H9 (cell line): ENCODE measurements at regions not wholly inside any gene's neighbourhood (a gene's known extent, or its start where the extent isn't known, plus 50 kb on each side); places are given as distances from the start of the nearest gene placed in this dataset.

ENCODE experiments used
- DNase-seq: peaks from one replicate; pipeline ENCODE4 v3.0.0-alpha.2; 2017
- H2AFZ ChIP-seq: one replicate; pipeline ENCODE4 v1.6.1; 2013; ENCODE audit warnings: mild to moderate bottlenecking, low read length, control low read depth, moderate library complexity
- H2AK5ac ChIP-seq: 2 replicates; pipeline ENCODE4 v1.6.1; 2013; ENCODE audit warnings: low read length, control low read depth, mixed read lengths; ENCODE audit not compliant: insufficient read length
- H2BK120ac ChIP-seq: one replicate; pipeline ENCODE4 v1.6.1; 2013; ENCODE audit warnings: low read depth, mild to moderate bottlenecking, low read length, control low read depth, inconsistent platforms; ENCODE audit not compliant: poor library complexity, severe bottlenecking
- H2BK12ac ChIP-seq: 2 replicates; pipeline ENCODE4 v1.6.1; 2013; ENCODE audit warnings: low read length, control low read depth, mixed read lengths, low read depth; ENCODE audit not compliant: insufficient read length
- H2BK15ac ChIP-seq: 2 replicates; pipeline ENCODE4 v1.6.1; 2013; ENCODE audit warnings: low read depth, low read length, control low read depth
- H2BK20ac ChIP-seq: one replicate; pipeline ENCODE4 v1.6.1; 2013; ENCODE audit warnings: low read depth, mild to moderate bottlenecking, low read length, control low read depth, inconsistent platforms; ENCODE audit not compliant: poor library complexity, severe bottlenecking
- H2BK5ac ChIP-seq: 2 replicates; pipeline ENCODE4 v1.6.1; 2013; ENCODE audit warnings: low read length, control low read depth, mixed read lengths; ENCODE audit not compliant: insufficient read length
- H3K14ac ChIP-seq: 2 replicates; pipeline ENCODE4 v1.6.1; 2013; ENCODE audit warnings: low read length, control low read depth; ENCODE audit not compliant: insufficient read depth
- H3K18ac ChIP-seq: 2 replicates; pipeline ENCODE4 v1.6.1; 2013; ENCODE audit warnings: low read depth, mild to moderate bottlenecking, mixed read lengths, low read length, control low read depth; ENCODE audit not compliant: insufficient read length
- H3K23ac ChIP-seq: 2 replicates; pipeline ENCODE4 v1.6.1; 2013; ENCODE audit warnings: low read length, control low read depth, mixed read lengths, low read depth; ENCODE audit not compliant: insufficient read length
- H3K23me2 ChIP-seq: 2 replicates; pipeline ENCODE4 v1.6.1; 2013; ENCODE audit warnings: low read depth, mild to moderate bottlenecking, mixed read lengths, low read length, control low read depth; ENCODE audit not compliant: insufficient read length, poor library complexity, severe bottlenecking
- H3K27ac ChIP-seq: 2 replicates; pipeline ENCODE4 v1.5.1; 2013; ENCODE audit warnings: low read length, control low read depth, mixed read lengths, low read depth; ENCODE audit not compliant: insufficient read length
- H3K27me3 ChIP-seq: 2 replicates; pipeline ENCODE4 v1.6.1; 2013; ENCODE audit warnings: low read length, control low read depth, inconsistent platforms; ENCODE audit not compliant: insufficient read depth
- H3K4ac ChIP-seq: 2 replicates; pipeline ENCODE4 v1.6.1; 2013; ENCODE audit warnings: low read depth, mild to moderate bottlenecking, control low read depth, inconsistent platforms, low read length, moderate library complexity
- H3K4me1 ChIP-seq: 2 replicates; pipeline ENCODE4 v1.6.1; 2013; ENCODE audit warnings: low read length, control low read depth, inconsistent platforms; ENCODE audit not compliant: insufficient read depth
- H3K4me2 ChIP-seq: 2 replicates; pipeline ENCODE4 v1.6.1; 2013; ENCODE audit warnings: low read length, control low read depth, mixed read lengths; ENCODE audit not compliant: insufficient read length, insufficient read depth
- H3K56ac ChIP-seq: 2 replicates; pipeline ENCODE4 v1.6.1; 2013; ENCODE audit warnings: low read depth, mild to moderate bottlenecking, mixed read lengths, low read length, control low read depth; ENCODE audit not compliant: insufficient read length
- H3K79me1 ChIP-seq: 2 replicates; pipeline ENCODE4 v1.6.1; 2013; ENCODE audit warnings: low read depth, mild to moderate bottlenecking, moderate library complexity, low read length, control low read depth, inconsistent platforms; ENCODE audit not compliant: insufficient read depth, poor library complexity, severe bottlenecking
- H3K79me2 ChIP-seq: 2 replicates; pipeline ENCODE4 v1.6.1; 2013; ENCODE audit warnings: low read length, control low read depth, inconsistent platforms; ENCODE audit not compliant: insufficient read depth
- H3K9ac ChIP-seq: 2 replicates; pipeline ENCODE4 v1.6.1; 2013; ENCODE audit warnings: low read length, control low read depth, mixed read lengths; ENCODE audit not compliant: insufficient read length; ENCODE audit errors: extremely low read depth
- H3K9me3 ChIP-seq: one replicate; pipeline ENCODE4 v1.6.1; 2013; ENCODE audit warnings: low read depth, low read length, inconsistent platforms; ENCODE audit not compliant: control insufficient read depth
- H3T11ph ChIP-seq: one replicate; pipeline ENCODE4 v1.6.1; 2013; ENCODE audit warnings: mild to moderate bottlenecking, low read length, control low read depth, inconsistent platforms
- H4K20me1 ChIP-seq: one replicate; pipeline ENCODE4 v1.6.1; 2013; ENCODE audit not compliant: control insufficient read depth, insufficient read length, insufficient read depth
- H4K5ac ChIP-seq: 2 replicates; pipeline ENCODE4 v1.6.1; 2013; ENCODE audit warnings: low read depth, mild to moderate bottlenecking, mixed read lengths, low read length, control low read depth; ENCODE audit not compliant: insufficient read length
- H4K8ac ChIP-seq: replicated peaks from 2 replicates; pipeline ENCODE4 v1.6.1; 2013; ENCODE audit warnings: low read length, control low read depth, mixed read lengths, low read depth; ENCODE audit not compliant: insufficient read length
- H4K91ac ChIP-seq: 2 replicates; pipeline ENCODE4 v1.6.1; 2013; ENCODE audit warnings: low read depth, mild to moderate bottlenecking, moderate library complexity, mixed read lengths, low read length, control low read depth; ENCODE audit not compliant: insufficient read length
- H3K27ac Mint-ChIP-seq, 3 experiments: 2 replicates in 2 of 3; 3 replicates in 1 of 3; pipeline ENCODE4 v1.8.0; 2020 to 2021; ENCODE audit warnings: mixed read lengths in 3 of 3, mild to moderate bottlenecking in 1 of 3, moderate library complexity in 1 of 3
- H3K27me3 Mint-ChIP-seq: 2 replicates; pipeline ENCODE4 v1.8.0; 2021; ENCODE audit warnings: low read depth, mild to moderate bottlenecking, moderate library complexity, mixed read lengths
- H3K36me3 Mint-ChIP-seq, 3 experiments: 2 replicates in 2 of 3; 3 replicates in 1 of 3; pipeline ENCODE4 v1.8.0; 2020 to 2021; ENCODE audit warnings: low read depth in 3 of 3, mixed read lengths in 3 of 3; ENCODE audit not compliant: insufficient read depth in 1 of 3
- H3K4me1 Mint-ChIP-seq, 2 experiments: 2 replicates each; pipeline ENCODE4 v1.8.0; 2020; ENCODE audit warnings: mixed read lengths in 2 of 2
- H3K4me3 Mint-ChIP-seq, 2 experiments: 2 replicates in 1 of 2; 3 replicates in 1 of 2; pipeline ENCODE4 v1.8.0; 2020 to 2021; ENCODE audit warnings: mild to moderate bottlenecking in 2 of 2, mixed read lengths in 2 of 2, moderate library complexity in 1 of 2
- H3K9me3 Mint-ChIP-seq, 2 experiments: 2 replicates in 1 of 2; 3 replicates in 1 of 2; pipeline ENCODE4 v1.8.0; 2020; ENCODE audit warnings: mild to moderate bottlenecking in 2 of 2, mixed read lengths in 2 of 2, moderate library complexity in 1 of 2
- CTCF ChIP-seq: fragments of 200-600 bp; sonication (generic); conservative IDR thresholded peaks from 3 replicates; pipeline ENCODE4 v1.8.0; 2021; ENCODE audit warnings: antibody characterized with exemption, mild to moderate bottlenecking
- WGBS: extraction: QIAGEN DNeasy Blood & Tissue Kit; methylation state at CpG from one replicate; pipeline ENCODE4 v1.1.7; 2013; ENCODE audit warnings: missing lambda C conversion rate, low lambda C conversion rate, mixed read lengths; ENCODE audit not compliant: insufficient read length; ENCODE audit errors: extremely low coverage; 5-methylcytosine and 5-hydroxymethylcytosine counted together

GRCh38 chr3:137300703-137301102 is 342.9 kb downstream of the IL20RB start:
- no peak for TF ChIP-seq CTCF
- H3K4me1 Mint-ChIP-seq: peaks cover 6 to 11% of the 10 kb centered on the region in 2 experiments
- Histone ChIP-seq H4K8ac (no peak overlapping the region), H2BK15ac (no peak overlapping the region), H3K23me2 (no peaks in the 10 kb centered on the region), H3K18ac (no peak overlapping the region), H2BK5ac (no peak overlapping the region), H3K27me3 (no peaks in the 10 kb centered on the region), H3K9me3 (no peaks in the 10 kb centered on the region), H3K23ac (no peak overlapping the region), H3K56ac (no peak overlapping the region), H3K79me2 (no peaks in the 10 kb centered on the region), H3K4me2 (no peak overlapping the region), H2AK5ac (no peak overlapping the region), H4K91ac (no peak overlapping the region), H4K20me1 (no peaks in the 10 kb centered on the region), H2BK12ac (no peak overlapping the region), H3T11ph (no peak overlapping the region), H3K4ac (no peak overlapping the region), H3K4me1 (peaks cover 5% of the 10 kb centered on the region), H3K9ac (no peak overlapping the region), H4K5ac (no peak overlapping the region), H3K14ac (no peak overlapping the region), H3K27ac (no peak overlapping the region), H2AFZ (no peak overlapping the region), H3K79me1 (no peaks in the 10 kb centered on the region), H2BK120ac (no peak overlapping the region), H2BK20ac (no peak overlapping the region)
- H3K36me3 Mint-ChIP-seq: no peaks in the 10 kb centered on the region; a peak in 1 of 7 replicates
- no peak overlapping the region for H3K4me3 Mint-ChIP-seq
- no peak for DNase-seq
- H3K27ac Mint-ChIP-seq: no peak overlapping the region
- no peaks in the 10 kb centered on the region for H3K27me3 Mint-ChIP-seq
- peaks cover 2 to 6% of the 10 kb centered on the region in 2 experiments; a peak in 3 of 5 replicates for H3K9me3 Mint-ChIP-seq
- no CpG with 5 or more reads among the region's 2 CpGs for WGBS
